T-cell (primary cell): ENCODE measurements at regions not wholly inside any gene's neighbourhood (a gene's known extent, or its start where the extent isn't known, plus 50 kb on each side); places are given as distances from the start of the nearest gene placed in this dataset.

ENCODE experiments used
- ATAC-seq, 4 experiments: fragments of 200-7000 bp in 3 of 4; fragments of 150-1000 bp in 1 of 4; cut with Tn5 transposase; replicated peaks in 1 of 4; 1 replicate in 3 of 4; 2 replicates in 1 of 4; pipeline ENCODE4 v1.10.0; 2021; ENCODE audit warnings: moderate library complexity in 3 of 4, mild to moderate bottlenecking in 2 of 4, moderate number of reproducible peaks in 1 of 4
- CTCF ChIA-PET, 2 donors: fragments of 300-600 bp; sonication (Branson Sonifier 250); formaldehyde crosslinking; loops; one replicate each; lab custom pipeline; 2022; ENCODE audit warnings: antibody characterized with exemption in 2 of 2; lab: Charles Lee
- POLR2A ChIA-PET, 2 donors: fragments of 300-600 bp; sonication (Branson Sonifier 250); formaldehyde crosslinking; loops; one replicate each; lab custom pipeline; 2022; ENCODE audit warnings: antibody characterized with exemption in 2 of 2; lab: Charles Lee
- DNase-seq, 35 experiments: peaks; one replicate each; pipeline versions ENCODE4 v3.0.0 to v3.0.0-alpha.2; 2013 to 2023
- H3K27ac ChIP-seq: one replicate; pipeline ENCODE4 v1.5.1; 2013; ENCODE audit warnings: low read length
- H3K27me3 ChIP-seq, 2 experiments: replicated peaks in 1 of 2; 1 replicate in 1 of 2; 2 replicates in 1 of 2; pipeline versions ENCODE4 v1.6.1 to v1.7.0; 2013; ENCODE audit warnings: low read length in 1 of 2, mixed read lengths in 1 of 2; ENCODE audit not compliant: control insufficient read depth in 2 of 2, insufficient read depth in 2 of 2; ENCODE audit errors: extremely low read depth in 1 of 2
- H3K36me3 ChIP-seq, 2 donors: 1 replicate in 1 of 2; 2 replicates in 1 of 2; pipeline versions ENCODE4 v1.6.1 to v1.7.0; 2013; ENCODE audit warnings: low read length in 1 of 2; ENCODE audit not compliant: control insufficient read depth in 2 of 2, insufficient read depth in 1 of 2; ENCODE audit errors: extremely low read depth in 1 of 2
- H3K4me1 ChIP-seq, 2 experiments: 1 replicate in 1 of 2; 2 replicates in 1 of 2; pipeline versions ENCODE4 v1.6.1 to v1.7.0; 2013; ENCODE audit warnings: low read length in 2 of 2, mixed read lengths in 1 of 2; ENCODE audit not compliant: insufficient read depth in 2 of 2, control insufficient read depth in 1 of 2; ENCODE audit errors: extremely low read depth in 1 of 2
- H3K4me3 ChIP-seq, 2 donors: 1 replicate in 1 of 2; 2 replicates in 1 of 2; pipeline versions ENCODE4 v1.5.1 to v1.7.0; 2013; ENCODE audit warnings: mild to moderate bottlenecking in 2 of 2, low read length in 1 of 2, moderate library complexity in 1 of 2; ENCODE audit not compliant: control insufficient read depth in 1 of 2; ENCODE audit errors: extremely low read depth in 1 of 2
- H3K9me3 ChIP-seq: 2 replicates; pipeline ENCODE4 v1.7.0; 2013
- H3K27ac Mint-ChIP-seq, 2 donors: one replicate each; pipeline ENCODE4 v1.8.0; 2020 to 2021; ENCODE audit warnings: mild to moderate bottlenecking in 2 of 2, mixed read lengths in 2 of 2
- H3K27me3 Mint-ChIP-seq, 2 donors: one replicate each; pipeline ENCODE4 v1.8.0; 2021 to 2022; ENCODE audit warnings: mixed read lengths in 2 of 2
- H3K36me3 Mint-ChIP-seq: one replicate; pipeline ENCODE4 v1.8.0; 2021; ENCODE audit warnings: mixed read lengths
- H3K4me1 Mint-ChIP-seq, 3 donors: one replicate each; pipeline ENCODE4 v1.8.0; 2020 to 2022; ENCODE audit warnings: mixed read lengths in 3 of 3, mild to moderate bottlenecking in 1 of 3
- H3K4me3 Mint-ChIP-seq, 3 donors: one replicate each; pipeline ENCODE4 v1.8.0; 2020 to 2022; ENCODE audit warnings: mild to moderate bottlenecking in 3 of 3, mixed read lengths in 3 of 3, moderate library complexity in 3 of 3
- H3K9me3 Mint-ChIP-seq, 3 donors: one replicate each; pipeline ENCODE4 v1.8.0; 2020 to 2022; ENCODE audit warnings: mixed read lengths in 3 of 3
- WGBS: methylation state at CpG from one replicate; pipeline ENCODE4 v1.1.5; 2013; ENCODE audit warnings: missing lambda C conversion rate; ENCODE audit not compliant: insufficient coverage; 5-methylcytosine and 5-hydroxymethylcytosine counted together

GRCh38 chr13:92974905-92975429, 251.6 kb upstream of the GPC6 start:
- H3K36me3 ChIP-seq, result no peaks in the 10 kb centered on the region
- no peaks in the 10 kb centered on the region for H3K9me3 ChIP-seq
- H3K36me3 Mint-ChIP-seq, result no peaks in the 10 kb centered on the region
- peaks cover 0 to 3% (median 0%) of the 10 kb centered on the region in 3 donors for H3K9me3 Mint-ChIP-seq
- no peaks in the 10 kb centered on the region for H3K27me3 ChIP-seq
- no peak for DNase-seq
- no peaks in the 10 kb centered on the region for H3K4me1 Mint-ChIP-seq
- 90% methylated on average over 7 of the region's 8 CpGs for WGBS
- H3K27me3 Mint-ChIP-seq, result no peaks in the 10 kb centered on the region
- H3K4me3 ChIP-seq, result no peak overlapping the region
- ChIA-PET POLR2A (no interaction called here), CTCF (no interaction called here)
- H3K4me3 Mint-ChIP-seq, result no peak overlapping the region
- H3K27ac ChIP-seq, result no peak overlapping the region
- no peak for ATAC-seq
- H3K27ac Mint-ChIP-seq, result no peak overlapping the region
- no peaks in the 10 kb centered on the region for H3K4me1 ChIP-seq

- H3K4me1 Mint-ChIP-seq, result no peaks in the 10 kb centered on the region
- Histone ChIP-seq H3K27ac (no peak overlapping the region), H3K4me3 (no peak overlapping the region), H3K9me3 (no peaks in the 10 kb centered on the region), H3K27me3 (no peaks in the 10 kb centered on the region), H3K36me3 (no peaks in the 10 kb centered on the region), H3K4me1 (no peaks in the 10 kb centered on the region)
- H3K27ac Mint-ChIP-seq, result no peak overlapping the region
- peaks cover 0 to 3% (median 0%) of the 10 kb centered on the region in 3 donors for H3K9me3 Mint-ChIP-seq
- CTCF ChIA-PET, result no interaction called here
- ATAC-seq (no peak), DNase-seq (no peak)
- no peaks in the 10 kb centered on the region for H3K27me3 Mint-ChIP-seq
- no peak overlapping the region for H3K4me3 Mint-ChIP-seq
- H3K36me3 Mint-ChIP-seq, result no peaks in the 10 kb centered on the region
- POLR2A ChIA-PET, result no interaction called here
These were observed 249.9 kb upstream of the GPC6 start for GRCh38 chr13:92976657-92977056.

DNA sequence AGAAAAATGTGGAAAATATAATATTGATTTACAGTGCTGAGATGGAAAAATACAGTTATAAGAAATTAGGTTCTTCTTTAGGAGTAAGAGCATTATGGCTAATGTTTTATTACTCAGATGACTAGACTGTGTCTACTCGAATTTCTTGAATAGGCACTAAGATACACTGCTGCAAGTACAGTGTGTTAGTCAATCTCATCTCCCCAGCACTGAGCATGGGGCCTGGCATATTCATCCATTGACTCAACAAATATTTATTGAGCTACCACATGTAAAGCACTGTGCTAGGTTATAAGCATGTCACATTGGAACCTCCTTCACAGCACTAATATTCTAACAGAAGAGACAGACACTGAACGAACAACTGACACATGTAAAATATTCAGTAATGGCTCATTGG, 242.5 kb upstream of the GPC6 start:
- Mint-ChIP-seq H3K4me3 (no peak overlapping the region), H3K4me1 (no peaks in the 10 kb centered on the region)

DNA sequence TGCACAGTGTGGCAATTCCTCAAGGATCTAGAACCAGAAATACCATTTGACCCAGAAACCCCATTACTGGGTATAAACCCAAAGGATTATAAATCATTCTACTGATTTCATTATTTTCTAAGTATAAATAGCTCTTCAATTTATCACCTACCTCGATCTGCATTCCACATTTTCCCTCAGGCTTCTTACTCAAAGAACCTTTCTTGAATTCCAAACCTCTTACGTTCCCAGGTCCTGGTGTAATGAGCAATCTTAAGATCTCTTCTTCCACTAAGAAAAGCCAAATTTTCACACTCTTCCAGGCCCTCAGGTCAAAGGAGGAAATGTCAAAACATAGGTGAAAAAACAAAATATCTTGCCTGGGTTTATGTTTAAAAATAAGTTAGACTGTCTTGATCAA, 237.3 kb upstream of the GPC6 start:
- H3K4me3 Mint-ChIP-seq, result no peak overlapping the region
- no peak overlapping the region for H3K27ac ChIP-seq
- DNase-seq, result no peak
- ChIA-PET CTCF (no interaction called here), POLR2A (no interaction called here)
- no peak overlapping the region for H3K4me3 ChIP-seq
- H3K4me1 Mint-ChIP-seq, result no peaks in the 10 kb centered on the region
- H3K36me3 ChIP-seq, result no peaks in the 10 kb centered on the region
- ATAC-seq, result no peak
- no peak overlapping the region for H3K27ac Mint-ChIP-seq
- H3K9me3 Mint-ChIP-seq, result peaks cover 5 to 19% (median 8%) of the 10 kb centered on the region in 3 donors
- no peaks in the 10 kb centered on the region for H3K4me1 ChIP-seq
- no peaks in the 10 kb centered on the region for H3K9me3 ChIP-seq
- no peaks in the 10 kb centered on the region for H3K27me3 Mint-ChIP-seq
- no peaks in the 10 kb centered on the region for H3K36me3 Mint-ChIP-seq
- no peaks in the 10 kb centered on the region for H3K27me3 ChIP-seq
- WGBS, result 29% methylated on average over 1 of the region's 2 CpGs

More for the DNA sequence above, 242.5 kb upstream of the GPC6 start:
- H3K4me1 ChIP-seq, result no peaks in the 10 kb centered on the region
- Mint-ChIP-seq H3K27ac (no peak overlapping the region), H3K9me3 (peaks cover 5 to 22% (median 8%) of the 10 kb centered on the region in 3 donors), H3K36me3 (no peaks in the 10 kb centered on the region), H3K27me3 (no peaks in the 10 kb centered on the region)
- H3K27me3 ChIP-seq, result no peaks in the 10 kb centered on the region
- POLR2A ChIA-PET, result no interaction called here
- H3K4me3 ChIP-seq, result no peak overlapping the region
- H3K36me3 ChIP-seq, result no peaks in the 10 kb centered on the region
- H3K9me3 ChIP-seq, result no peaks in the 10 kb centered on the region
- CTCF ChIA-PET, result no interaction called here
- WGBS, result no CpG with 5 or more reads among the region's 2 CpGs
- H3K27ac ChIP-seq, result no peak overlapping the region
- ATAC-seq (no peak), DNase-seq (no peak)

- Histone ChIP-seq H3K4me1 (no peaks in the 10 kb centered on the region), H3K27ac (no peak overlapping the region), H3K9me3 (no peaks in the 10 kb centered on the region), H3K27me3 (no peaks in the 10 kb centered on the region), H3K4me3 (no peak overlapping the region), H3K36me3 (no peaks in the 10 kb centered on the region)
- Mint-ChIP-seq H3K27ac (no peak overlapping the region), H3K4me1 (no peaks in the 10 kb centered on the region), H3K4me3 (no peak overlapping the region), H3K9me3 (peaks cover 3 to 15% (median 14%) of the 10 kb centered on the region in 3 donors), H3K36me3 (no peaks in the 10 kb centered on the region), H3K27me3 (no peaks in the 10 kb centered on the region)
- no peak for DNase-seq
- ATAC-seq, result no peak
- CTCF ChIA-PET, result interaction anchor here in 1 of 2 donors (0.6 kb wide), 1 partner anchor 491 kb away, joined by 3 read pairs; no protein-coding TSS in a partner anchor
- POLR2A ChIA-PET, result no interaction called here
These were observed 234.9 kb upstream of the GPC6 start for GRCh38 chr13:92991692-92992091.

DNA sequence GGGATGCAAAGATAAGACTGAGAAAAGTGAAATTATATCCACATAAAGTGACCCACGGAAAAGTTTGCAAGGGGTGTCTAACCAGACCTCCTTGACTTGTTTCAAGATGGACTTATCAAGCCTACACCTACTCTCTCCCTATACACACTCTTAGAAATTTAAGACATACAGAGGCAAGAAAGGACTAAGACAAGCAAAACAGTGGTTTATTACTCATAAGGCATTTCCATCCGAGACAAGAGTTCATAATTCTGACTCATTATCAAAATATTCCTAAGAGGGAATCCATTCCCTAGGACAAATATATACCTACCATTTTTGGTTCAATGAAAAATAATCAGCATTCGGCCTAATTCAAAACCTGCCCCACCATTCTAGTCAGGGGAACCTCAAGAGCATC, 232.6 kb upstream of the GPC6 start:
- CTCF ChIA-PET, result no interaction called here
- no peak overlapping the region for H3K27ac Mint-ChIP-seq
- H3K9me3 Mint-ChIP-seq, result peaks cover 0 to 9% (median 7%) of the 10 kb centered on the region in 3 donors
- H3K4me3 Mint-ChIP-seq, result no peak overlapping the region
- Histone ChIP-seq H3K36me3 (no peaks in the 10 kb centered on the region), H3K9me3 (no peaks in the 10 kb centered on the region), H3K4me1 (no peaks in the 10 kb centered on the region), H3K27me3 (no peaks in the 10 kb centered on the region), H3K4me3 (no peak overlapping the region), H3K27ac (no peak overlapping the region)
- no CpG with 5 or more reads among the region's 3 CpGs for WGBS
- no peak for ATAC-seq
- POLR2A ChIA-PET, result interaction anchor here in 1 of 2 donors (0.7 kb wide), 1 partner anchor 88 kb away, joined by 3 read pairs; no protein-coding TSS in a partner anchor
- H3K27me3 Mint-ChIP-seq, result no peaks in the 10 kb centered on the region
- no peaks in the 10 kb centered on the region for H3K36me3 Mint-ChIP-seq
- DNase-seq, result no peak
- no peaks in the 10 kb centered on the region for H3K4me1 Mint-ChIP-seq
